ENCODE measurements at regions not wholly inside any gene's neighbourhood (a gene's known extent, or its start where the extent isn't known, plus 50 kb on each side); places are given as distances from the start of the nearest gene placed in this dataset.

GRCh38 chr18:28823506-28824182 lies 646.7 kb upstream of the CDH2 start:
- TF ChIP-seq, protein P1, sequence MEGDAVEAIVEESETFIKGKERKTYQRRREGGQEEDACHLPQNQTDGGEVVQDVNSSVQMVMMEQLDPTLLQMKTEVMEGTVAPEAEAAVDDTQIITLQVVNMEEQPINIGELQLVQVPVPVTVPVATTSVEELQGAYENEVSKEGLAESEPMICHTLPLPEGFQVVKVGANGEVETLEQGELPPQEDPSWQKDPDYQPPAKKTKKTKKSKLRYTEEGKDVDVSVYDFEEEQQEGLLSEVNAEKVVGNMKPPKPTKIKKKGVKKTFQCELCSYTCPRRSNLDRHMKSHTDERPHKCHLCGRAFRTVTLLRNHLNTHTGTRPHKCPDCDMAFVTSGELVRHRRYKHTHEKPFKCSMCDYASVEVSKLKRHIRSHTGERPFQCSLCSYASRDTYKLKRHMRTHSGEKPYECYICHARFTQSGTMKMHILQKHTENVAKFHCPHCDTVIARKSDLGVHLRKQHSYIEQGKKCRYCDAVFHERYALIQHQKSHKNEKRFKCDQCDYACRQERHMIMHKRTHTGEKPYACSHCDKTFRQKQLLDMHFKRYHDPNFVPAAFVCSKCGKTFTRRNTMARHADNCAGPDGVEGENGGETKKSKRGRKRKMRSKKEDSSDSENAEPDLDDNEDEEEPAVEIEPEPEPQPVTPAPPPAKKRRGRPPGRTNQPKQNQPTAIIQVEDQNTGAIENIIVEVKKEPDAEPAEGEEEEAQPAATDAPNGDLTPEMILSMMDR (IDR thresholded peaks at IDR 0.05), result no peak
- no peak for TF ChIP-seq POLR2A (IDR thresholded peaks at IDR 0.05)

Data from body of pancreas (tissue), 4 donors.